ENCODE measurements at regions not wholly inside any gene's neighbourhood (a gene's known extent, or its start where the extent isn't known, plus 50 kb on each side); places are given as distances from the start of the nearest gene placed in this dataset.

- TF ChIP-seq POLR2A (IDR thresholded peaks at IDR 0.05) (no peak), CTCF (IDR thresholded peaks at IDR 0.05) (no peak)
Measured at GRCh38 chr9:14485366-14485765, 171.4 kb upstream of the NFIB start.

All from adrenal gland (tissue), 5 donors.